Keratinocyte (primary cell): ENCODE measurements at regions not wholly inside any gene's neighbourhood (a gene's known extent, or its start where the extent isn't known, plus 50 kb on each side); places are given as distances from the start of the nearest gene placed in this dataset.

ENCODE experiments used
- DNase-seq: peaks from one replicate; pipeline ENCODE4 v3.0.0-alpha.2; 2011; ENCODE audit warnings: low read depth, missing footprints, low spot score
- FAIRE-seq: peaks from 2 replicates; lab custom pipeline; 2011; peaks lifted over from hg19 to GRCh38; lab: Jason Lieb, UNC
- H2AFZ ChIP-seq: 2 replicates; pipeline ENCODE4 v1.6.0; 2012; ENCODE audit warnings: low read length, control low read depth, inconsistent platforms; ENCODE audit not compliant: control insufficient read depth
- H3K27ac ChIP-seq: 2 replicates; pipeline ENCODE4 v1.5.1; 2011; ENCODE audit warnings: low read length; ENCODE audit not compliant: control insufficient read depth, insufficient read depth
- H3K27me3 ChIP-seq: 3 replicates; pipeline ENCODE4 v1.6.0; 2011; ENCODE audit warnings: low read length; ENCODE audit not compliant: control insufficient read depth, insufficient read depth; ENCODE audit errors: extremely low read depth
- H3K36me3 ChIP-seq, 2 experiments: 2 replicates in 1 of 2; 3 replicates in 1 of 2; pipeline ENCODE4 v1.5.1; 2011; ENCODE audit warnings: low read length in 2 of 2, mild to moderate bottlenecking in 1 of 2; ENCODE audit not compliant: control insufficient read depth in 2 of 2, insufficient read depth in 2 of 2; ENCODE audit errors: extremely low read depth in 1 of 2
- H3K4me1 ChIP-seq: 3 replicates; pipeline ENCODE4 v1.5.1; 2011; ENCODE audit warnings: low read length; ENCODE audit not compliant: control insufficient read depth, insufficient read depth; ENCODE audit errors: extremely low read depth
- H3K4me2 ChIP-seq: 3 replicates; pipeline ENCODE4 v1.6.0; 2011; ENCODE audit warnings: low read depth, low read length; ENCODE audit not compliant: control insufficient read depth, insufficient read depth; ENCODE audit errors: extremely low read depth
- H3K4me3 ChIP-seq, 3 experiments: fragments of 200-600 bp in 1 of 3; sonication (generic) in 1 of 3; 2 replicates in 2 of 3; 3 replicates in 1 of 3; pipeline ENCODE4 v1.5.1; 2011 to 2016; ENCODE audit warnings: low read length in 3 of 3, mild to moderate bottlenecking in 3 of 3, control low read depth in 2 of 3, inconsistent platforms in 1 of 3, low read depth in 1 of 3, mixed read lengths in 1 of 3, mixed run types in 1 of 3, moderate library complexity in 1 of 3; ENCODE audit not compliant: control insufficient read depth in 2 of 3, insufficient read depth in 2 of 3; ENCODE audit errors: extremely low read depth in 1 of 3
- H3K79me2 ChIP-seq: 2 replicates; pipeline ENCODE4 v1.6.0; 2012; ENCODE audit warnings: low read length; ENCODE audit not compliant: control insufficient read depth, insufficient read depth
- H3K9ac ChIP-seq: 3 replicates; pipeline ENCODE4 v1.6.0; 2011; ENCODE audit warnings: low read length; ENCODE audit not compliant: control insufficient read depth, insufficient read depth; ENCODE audit errors: extremely low read depth
- H3K9me1 ChIP-seq: 3 replicates; pipeline ENCODE4 v1.6.0; 2011; ENCODE audit warnings: low read length; ENCODE audit not compliant: control insufficient read depth, insufficient read depth; ENCODE audit errors: extremely low read depth
- H3K9me3 ChIP-seq: 2 replicates; pipeline ENCODE4 v1.5.1; 2012; ENCODE audit warnings: low read depth, low read length; ENCODE audit not compliant: control insufficient read depth
- H4K20me1 ChIP-seq: 3 replicates; pipeline ENCODE4 v1.6.0; 2011; ENCODE audit warnings: low read length; ENCODE audit not compliant: control insufficient read depth, insufficient read depth; ENCODE audit errors: extremely low read depth
- EZH2 ChIP-seq: IDR thresholded peaks from one replicate; pipeline ENCODE4 v1.6.1; 2012; ENCODE audit warnings: inconsistent platforms, mild to moderate bottlenecking, low read length, moderate library complexity
- dilution Hi-C: fragments of 300-500 bp; cut with MboI; formaldehyde crosslinking; loops from one replicate; pipeline ENCODE4 v1.7.0; 2020; ENCODE audit warnings: low sequenced_read_pairs; ENCODE audit not compliant: extremely low pct_ligation_motif_present
- TF ChIP-seq, protein P1 (sequence below), 3 experiments: IDR thresholded peaks in 1 of 3; conservative IDR thresholded peaks in 1 of 3; optimal IDR thresholded peaks in 1 of 3; 2 replicates in 2 of 3; 3 replicates in 1 of 3; pipeline versions ENCODE3 to v1.5.1; 2011; ENCODE audit warnings: low read length in 3 of 3, mild to moderate bottlenecking in 3 of 3, moderate library complexity in 2 of 3, control low read depth in 1 of 3, inconsistent platforms in 1 of 3; ENCODE audit not compliant: insufficient read depth in 2 of 3; ENCODE audit errors: extremely low read depth in 1 of 3

DNA sequence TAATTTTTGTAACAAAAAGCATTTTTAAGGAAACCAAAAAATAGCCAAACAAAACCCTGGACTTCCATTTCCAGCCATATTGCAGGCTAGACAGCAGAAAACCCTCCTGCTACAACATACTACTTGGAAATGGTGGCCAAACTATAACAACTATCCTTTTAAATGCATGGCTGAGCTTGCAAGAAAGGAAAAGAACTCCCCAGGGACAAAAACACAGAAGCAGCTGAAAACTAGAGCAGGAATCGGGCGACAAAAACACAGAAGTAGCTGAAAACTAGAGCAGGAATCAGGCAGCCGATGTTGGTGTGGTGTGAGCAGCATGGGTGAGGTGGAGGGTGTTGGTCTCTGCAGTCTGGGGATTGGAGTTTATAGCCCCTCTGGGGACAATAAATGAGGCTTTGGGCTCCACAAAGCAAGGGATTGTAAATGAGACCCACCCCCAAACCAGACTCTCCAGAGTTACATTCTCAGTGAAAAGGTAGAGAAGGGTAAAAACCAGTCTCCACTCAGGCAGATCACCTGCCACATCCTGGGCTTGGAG lies 95.2 kb downstream of the C9orf50 start:
- FAIRE-seq = no peak
- dilution Hi-C loops = no loop called here

DNA sequence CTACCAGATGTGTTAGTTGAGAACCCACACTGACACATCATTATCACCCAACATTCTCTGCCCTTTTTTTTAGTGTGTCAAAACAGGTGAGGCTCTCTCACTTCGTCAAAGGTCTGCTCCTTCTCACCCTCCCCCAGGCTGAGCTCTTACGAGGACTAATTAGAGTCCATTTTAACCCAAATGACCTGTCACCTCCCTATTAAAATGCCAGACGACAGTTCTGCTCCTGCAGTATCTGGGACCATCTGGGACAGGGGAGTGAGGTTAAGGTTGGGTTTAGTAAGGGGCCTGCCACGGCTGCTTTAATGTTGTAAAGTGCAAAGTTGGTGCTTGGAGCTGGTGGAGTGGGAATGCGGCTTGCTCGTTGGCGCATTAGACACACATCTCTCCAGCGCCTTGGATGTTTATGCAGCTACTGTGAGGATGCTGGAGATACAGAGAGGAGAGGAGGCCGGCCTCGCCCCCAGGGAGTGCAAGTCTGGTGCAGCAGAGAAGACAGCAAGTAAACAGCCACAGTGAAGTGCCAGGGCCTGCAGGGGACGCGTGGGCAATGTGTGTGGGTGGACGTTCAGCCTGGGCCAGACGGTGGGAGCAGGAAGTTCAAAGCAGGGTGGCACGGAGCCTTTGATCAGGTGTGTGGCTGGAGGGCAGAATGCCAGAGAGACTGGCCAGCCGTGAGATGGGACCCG lies 96.2 kb downstream of the C9orf50 start:
- Histone ChIP-seq H3K4me3 (no peak overlapping the region), H3K36me3 (no peaks in the 10 kb centered on the region), H3K27ac (no peak overlapping the region), H3K4me1 (no peaks in the 10 kb centered on the region), H3K9me3 (peaks cover 1% of the 10 kb centered on the region), H3K27me3 (peaks cover 4% of the 10 kb centered on the region), H3K9me1 (no peaks in the 10 kb centered on the region), H2AFZ (no peak overlapping the region), H3K4me2 (no peak overlapping the region), H3K79me2 (no peaks in the 10 kb centered on the region), H4K20me1 (no peaks in the 10 kb centered on the region), H3K9ac (no peak overlapping the region)
- no peak for TF ChIP-seq EZH2
- TF ChIP-seq, protein P1, sequence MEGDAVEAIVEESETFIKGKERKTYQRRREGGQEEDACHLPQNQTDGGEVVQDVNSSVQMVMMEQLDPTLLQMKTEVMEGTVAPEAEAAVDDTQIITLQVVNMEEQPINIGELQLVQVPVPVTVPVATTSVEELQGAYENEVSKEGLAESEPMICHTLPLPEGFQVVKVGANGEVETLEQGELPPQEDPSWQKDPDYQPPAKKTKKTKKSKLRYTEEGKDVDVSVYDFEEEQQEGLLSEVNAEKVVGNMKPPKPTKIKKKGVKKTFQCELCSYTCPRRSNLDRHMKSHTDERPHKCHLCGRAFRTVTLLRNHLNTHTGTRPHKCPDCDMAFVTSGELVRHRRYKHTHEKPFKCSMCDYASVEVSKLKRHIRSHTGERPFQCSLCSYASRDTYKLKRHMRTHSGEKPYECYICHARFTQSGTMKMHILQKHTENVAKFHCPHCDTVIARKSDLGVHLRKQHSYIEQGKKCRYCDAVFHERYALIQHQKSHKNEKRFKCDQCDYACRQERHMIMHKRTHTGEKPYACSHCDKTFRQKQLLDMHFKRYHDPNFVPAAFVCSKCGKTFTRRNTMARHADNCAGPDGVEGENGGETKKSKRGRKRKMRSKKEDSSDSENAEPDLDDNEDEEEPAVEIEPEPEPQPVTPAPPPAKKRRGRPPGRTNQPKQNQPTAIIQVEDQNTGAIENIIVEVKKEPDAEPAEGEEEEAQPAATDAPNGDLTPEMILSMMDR (optimal IDR thresholded peaks at IDR 0.05 in 1 of 3, IDR thresholded peaks at IDR 0.05 in 1 of 3, conservative IDR thresholded peaks at IDR 0.05 in 1 of 3; ENCODE audit: extremely low read depth in 1 of 3, insufficient read depth in 2 of 3, low read length in 3 of 3) = no peak
- DNase-seq (no peak), FAIRE-seq (no peak)
- dilution Hi-C loops = no loop called here

More for the DNA sequence above, 95.2 kb downstream of the C9orf50 start:
- H3K4me2 ChIP-seq = no peak overlapping the region
- H3K9me1 ChIP-seq = no peaks in the 10 kb centered on the region
- peaks cover 4% of the 10 kb centered on the region for H3K27me3 ChIP-seq
- DNase-seq = no peak
- H2AFZ ChIP-seq = no peak overlapping the region
- H3K9me3 ChIP-seq = peaks cover 1% of the 10 kb centered on the region
- no peaks in the 10 kb centered on the region for H3K4me1 ChIP-seq
- H3K79me2 ChIP-seq = no peaks in the 10 kb centered on the region
- no peak overlapping the region for H3K4me3 ChIP-seq
- H3K27ac ChIP-seq = no peak overlapping the region
- no peaks in the 10 kb centered on the region for H3K36me3 ChIP-seq
- no peak for TF ChIP-seq EZH2
- TF ChIP-seq, protein P1 (optimal IDR thresholded peaks at IDR 0.05 in 1 of 3, IDR thresholded peaks at IDR 0.05 in 1 of 3, conservative IDR thresholded peaks at IDR 0.05 in 1 of 3; ENCODE audit: extremely low read depth in 1 of 3, insufficient read depth in 2 of 3, low read length in 3 of 3) = no peak
- H4K20me1 ChIP-seq = no peaks in the 10 kb centered on the region
- H3K9ac ChIP-seq = no peak overlapping the region
